KBM-7 (cell line): ENCODE measurements at regions not wholly inside any gene's neighbourhood (a gene's known extent, or its start where the extent isn't known, plus 50 kb on each side); places are given as distances from the start of the nearest gene placed in this dataset.
A peak's percentile ranks its signal among the peaks of the same experiment; 100 is the strongest.

Experiments
- DNase-seq: peaks from one replicate; pipeline ENCODE4 v3.0.0-alpha.2; 2015
- in situ Hi-C: fragments of 300-500 bp; cut with MboI; formaldehyde crosslinking; loops from 2 replicates; pipeline ENCODE4 v1.14.3; 2020; ENCODE audit warnings: low sequenced_read_pairs, low pct_unique_long_range_greater_than_20kb, mixed read lengths

DNA sequence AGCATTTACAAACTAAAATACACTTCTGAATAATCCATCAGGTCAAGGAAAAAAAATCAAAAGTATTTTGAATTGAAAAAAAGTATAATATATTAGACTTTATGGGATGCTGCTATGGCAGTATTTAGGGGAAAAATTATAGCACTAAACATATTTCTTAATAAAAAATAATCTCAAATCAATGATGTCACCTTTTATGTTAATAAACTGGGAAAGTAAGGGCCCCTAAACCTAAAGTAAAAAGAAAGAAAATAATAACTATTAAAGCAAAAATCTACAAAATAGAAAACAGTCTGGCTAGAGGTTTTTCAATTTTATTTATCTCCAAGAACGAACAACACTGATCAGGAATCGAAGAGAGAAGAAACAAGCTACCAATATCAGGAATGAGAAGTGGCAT lies 160.8 kb upstream of the PLXNA2 start:
- in situ Hi-C loops = no loop called here
- DNase-seq = no peak

DNA sequence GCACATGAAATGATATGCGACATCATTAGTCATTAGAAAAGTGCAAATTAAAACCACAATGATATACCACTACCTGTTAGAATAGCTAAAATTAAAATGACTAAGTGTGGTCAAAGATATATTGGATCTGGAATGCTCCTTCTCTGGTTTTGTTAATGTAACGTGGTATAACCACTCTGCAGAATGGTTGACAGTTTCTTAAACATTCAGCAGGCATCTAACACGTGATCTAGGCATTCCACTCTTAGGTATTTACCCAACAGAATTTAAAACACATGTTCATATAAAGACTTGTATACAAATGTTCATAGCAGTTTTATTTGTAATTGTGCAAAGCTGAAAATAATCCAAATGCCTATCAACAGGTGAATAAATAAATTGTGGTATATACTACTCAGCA lies 165.0 kb upstream of the PLXNA2 start:
- no peak for DNase-seq

DNA sequence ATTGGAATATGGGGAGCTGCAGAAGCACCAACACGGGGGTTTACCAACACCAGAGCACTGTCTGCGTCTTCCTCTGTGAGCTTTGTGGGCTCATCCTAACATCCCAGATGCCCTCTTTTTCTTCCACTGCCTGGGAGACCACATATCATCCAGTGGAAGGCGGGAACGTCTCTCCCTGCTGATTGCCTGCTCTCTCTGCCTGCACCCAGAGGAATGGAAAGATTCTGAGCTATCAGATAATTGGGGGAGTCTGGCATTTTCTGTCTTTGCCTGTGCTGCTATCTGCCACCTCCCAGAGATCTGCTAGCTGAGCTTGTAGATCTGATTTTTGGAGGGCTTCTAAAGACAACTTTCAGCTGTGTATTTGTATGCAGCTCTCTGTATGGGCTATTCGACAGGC lies 166.2 kb upstream of the PLXNA2 start:
- in situ Hi-C loops = no loop called here
- no peak for DNase-seq

More for the DNA sequence above, 165.0 kb upstream of the PLXNA2 start:
- in situ Hi-C loops = no loop called here

DNA sequence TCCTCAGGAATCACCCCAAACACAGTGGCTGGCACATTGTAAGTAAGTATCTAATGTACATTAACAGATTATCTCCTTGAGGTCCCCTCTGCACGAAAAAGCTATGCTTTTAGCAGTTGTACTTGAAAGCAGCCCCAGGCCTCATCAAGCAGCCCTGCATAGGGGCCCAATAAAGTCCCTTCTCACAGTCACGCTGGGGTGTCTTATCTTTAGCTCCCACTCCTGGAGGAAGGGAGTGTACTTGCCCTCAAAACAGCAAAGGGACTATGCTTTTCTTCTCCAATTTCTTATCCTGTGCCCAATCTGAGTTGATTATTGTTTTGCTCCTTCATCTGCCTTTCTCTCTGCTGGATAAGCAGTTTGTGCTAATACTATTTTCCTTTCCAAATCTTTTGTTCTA lies 168.8 kb upstream of the PLXNA2 start:
- in situ Hi-C loops = no loop called here
- DNase-seq = no peak

DNA sequence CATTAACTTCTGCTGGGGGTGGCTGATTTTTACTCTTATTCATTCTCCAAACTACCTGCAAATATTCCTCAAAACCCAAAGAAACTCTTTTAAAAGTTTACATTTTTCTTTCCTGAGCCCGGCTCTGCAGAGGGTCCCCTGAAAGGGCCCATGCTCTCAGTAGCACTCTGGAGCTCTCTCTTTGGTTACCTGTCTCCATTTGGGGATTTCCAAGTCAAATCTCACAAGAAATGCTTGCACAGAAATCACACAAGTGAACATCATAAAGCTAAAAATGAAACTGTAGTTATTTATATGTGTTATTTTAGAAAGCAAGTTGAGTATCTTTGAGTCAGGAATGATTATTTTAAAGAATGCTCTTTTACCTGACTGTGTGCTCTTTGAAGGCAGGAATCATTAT lies 174.5 kb upstream of the PLXNA2 start:
- in situ Hi-C loops = no loop called here
- no peak for DNase-seq

DNA sequence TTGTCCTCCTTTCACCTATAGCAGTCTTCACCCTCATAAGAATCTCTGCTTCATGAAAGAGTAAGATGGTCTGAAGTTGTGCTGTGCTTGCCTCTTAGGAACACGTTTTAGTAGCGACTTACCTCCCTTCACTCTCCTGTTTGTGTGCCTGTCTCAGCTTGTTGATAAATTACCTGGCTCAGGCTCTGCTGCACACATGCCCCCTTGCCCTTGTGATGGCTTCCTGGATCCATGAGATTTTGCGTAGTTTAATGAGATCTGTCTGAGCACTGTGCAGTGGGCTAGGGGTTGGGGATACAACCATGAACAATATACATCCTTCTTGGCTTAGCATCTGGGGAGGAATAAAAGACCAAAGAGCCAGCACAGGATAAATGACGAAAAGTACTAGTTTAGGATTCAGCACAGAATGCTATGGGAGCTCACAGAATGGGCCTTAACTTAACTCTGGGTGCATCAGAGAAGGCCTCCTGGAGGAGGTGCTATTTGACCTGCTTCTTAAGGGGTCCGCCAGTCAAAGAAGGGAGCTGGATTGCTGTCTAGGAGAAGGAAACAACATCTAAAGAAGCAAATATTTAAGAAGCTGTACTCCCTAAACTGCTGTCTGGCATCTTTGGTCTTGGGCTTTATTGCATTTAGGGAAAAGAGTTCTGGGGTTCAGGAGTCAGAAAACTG lies 175.7 kb upstream of the PLXNA2 start:
- DNase-seq = no peak
- in situ Hi-C loops = no loop called here

DNA sequence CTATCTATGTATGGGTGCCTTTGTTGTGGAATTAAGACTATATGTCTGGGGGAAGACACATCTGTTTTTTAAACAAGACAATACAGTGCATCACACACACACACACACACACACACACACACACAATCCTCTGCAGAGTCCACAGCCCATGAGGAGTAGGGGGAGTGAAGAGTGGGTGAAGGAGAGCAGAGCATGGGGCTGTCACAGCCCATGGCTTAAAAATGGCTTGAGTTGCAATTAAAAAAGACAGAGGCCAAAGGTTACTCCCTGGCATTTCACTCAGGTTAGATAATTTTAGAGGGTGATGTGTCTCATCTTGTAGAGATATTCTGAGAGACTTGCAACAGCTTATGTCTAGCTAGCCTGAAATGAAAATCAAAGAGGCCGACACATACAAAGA lies 176.5 kb upstream of the PLXNA2 start:
- in situ Hi-C loops = no loop called here
- no peak for DNase-seq

DNA sequence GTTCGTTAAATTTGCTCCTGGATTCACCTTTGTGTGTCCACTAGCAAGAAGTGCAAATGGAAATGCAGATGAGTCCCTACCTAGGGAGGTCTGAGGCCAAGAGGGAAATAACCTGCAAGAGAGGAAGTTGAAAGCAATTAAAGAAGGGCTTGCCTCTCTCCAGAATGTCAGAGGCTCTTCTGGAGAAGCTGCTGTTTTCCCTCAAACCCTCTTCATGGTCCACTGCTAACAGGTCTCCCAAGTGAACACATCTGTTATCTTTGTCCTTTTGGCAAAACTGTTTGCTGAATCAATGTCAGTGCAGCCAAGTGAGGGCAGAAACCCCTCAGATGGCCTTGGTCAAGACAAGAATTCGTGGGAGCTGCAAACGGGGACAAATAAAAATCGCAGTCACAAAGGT lies 177.3 kb upstream of the PLXNA2 start:
- in situ Hi-C loops = no loop called here
- DNase-seq = no peak

DNA sequence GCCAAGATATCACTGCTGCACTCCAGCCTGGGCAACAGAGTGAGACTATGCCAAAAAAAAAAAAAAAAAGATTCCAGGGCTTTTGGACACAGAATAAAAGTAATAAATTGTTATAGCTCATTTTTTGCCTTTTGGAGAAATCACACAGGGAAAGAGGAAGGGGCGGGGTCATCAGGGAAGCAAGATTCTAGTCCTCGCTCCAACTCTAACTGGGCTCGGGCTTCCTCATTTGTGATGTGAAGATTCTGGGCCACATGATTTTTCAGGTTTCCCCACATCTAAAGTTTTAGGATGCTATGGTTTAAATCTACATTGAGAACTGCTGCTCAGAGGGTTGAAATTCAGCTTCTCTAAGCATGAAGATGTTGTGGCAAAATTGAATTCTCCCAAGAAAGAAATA lies 179.3 kb upstream of the PLXNA2 start:
- in situ Hi-C loops = no loop called here
- peak; percentile 6 for DNase-seq

DNA sequence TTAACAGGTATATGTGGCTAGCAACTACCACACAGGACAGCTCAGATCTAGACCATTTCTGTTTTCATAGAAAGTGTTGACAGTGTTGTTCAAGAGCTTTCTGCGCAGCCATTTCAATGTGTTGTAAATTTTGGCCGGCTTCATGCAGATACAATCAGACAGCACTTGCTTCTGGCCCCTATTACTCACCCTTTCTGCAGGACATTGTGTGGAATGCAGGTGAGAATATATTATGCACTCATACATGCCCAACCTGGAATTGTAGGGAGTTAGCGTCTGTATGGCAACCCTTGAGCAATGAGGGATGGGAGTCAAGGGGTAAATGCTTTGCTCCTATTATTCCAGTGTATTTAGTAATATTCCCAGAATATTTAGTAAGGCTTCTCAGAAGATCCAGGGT lies 180.9 kb upstream of the PLXNA2 start:
- in situ Hi-C loops = no loop called here
- DNase-seq = no peak

DNA sequence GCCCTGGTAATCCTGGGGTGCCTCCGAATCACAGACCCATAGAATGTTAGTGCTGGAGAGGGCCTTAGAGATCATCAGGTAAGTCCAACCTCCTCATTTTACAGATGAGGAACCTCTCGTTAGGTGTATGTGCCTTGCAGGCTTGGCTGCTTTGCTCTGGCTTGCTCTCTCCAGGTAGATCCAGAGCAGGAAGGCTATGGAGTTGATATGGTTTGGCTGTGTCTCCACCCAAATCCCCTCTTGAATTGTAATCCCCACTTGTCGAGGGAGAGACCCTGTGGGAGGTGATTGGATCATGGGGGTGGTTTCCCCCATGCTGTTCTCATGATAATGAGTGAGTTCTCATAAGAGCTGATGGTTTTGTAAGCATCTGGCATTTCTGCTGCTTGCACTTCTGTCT lies 186.0 kb upstream of the PLXNA2 start:
- in situ Hi-C loops = no loop called here

DNA sequence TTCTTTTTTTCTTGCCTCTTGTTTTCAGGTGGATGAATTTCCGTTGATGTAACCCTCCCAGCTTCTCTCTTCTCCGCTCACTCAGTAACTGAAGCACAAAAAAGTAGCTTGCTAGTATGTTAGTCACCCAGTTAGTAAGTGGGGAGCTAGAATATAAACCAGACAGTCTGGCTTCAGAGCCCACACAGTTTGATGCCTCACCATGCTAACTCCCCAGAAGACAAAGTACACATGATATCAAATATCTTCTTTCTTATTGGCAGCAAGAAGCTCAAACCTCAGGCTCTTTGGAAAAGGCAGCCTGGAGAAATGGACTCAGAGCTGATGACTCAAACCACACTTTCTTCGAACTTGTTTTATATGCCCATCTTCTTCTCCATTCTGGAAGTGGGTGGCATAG lies 187.5 kb upstream of the PLXNA2 start:
- no peak for DNase-seq
- in situ Hi-C loops = no loop called here

More for the DNA sequence above, 186.0 kb upstream of the PLXNA2 start:
- DNase-seq = no peak

DNA sequence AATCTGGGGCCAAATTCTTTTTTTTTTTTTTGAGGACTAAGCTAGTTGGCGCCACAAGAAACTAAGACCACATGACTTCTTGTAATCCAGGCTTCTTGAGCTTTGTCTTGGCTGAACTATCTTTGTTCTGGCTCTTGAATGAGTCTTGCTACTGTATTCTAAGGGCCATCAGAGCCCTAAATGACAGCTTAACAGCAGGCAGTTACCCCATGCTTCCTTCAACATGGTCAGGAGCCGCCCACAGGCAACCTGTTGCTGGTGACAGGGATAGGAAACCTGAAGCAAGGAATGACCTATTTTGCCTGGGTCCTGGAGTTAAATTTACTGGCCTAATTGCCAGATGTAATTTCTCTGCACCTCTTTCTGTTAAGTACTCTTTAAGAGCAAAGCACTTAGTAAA lies 188.2 kb upstream of the PLXNA2 start:
- in situ Hi-C loops = no loop called here
- no peak for DNase-seq

DNA sequence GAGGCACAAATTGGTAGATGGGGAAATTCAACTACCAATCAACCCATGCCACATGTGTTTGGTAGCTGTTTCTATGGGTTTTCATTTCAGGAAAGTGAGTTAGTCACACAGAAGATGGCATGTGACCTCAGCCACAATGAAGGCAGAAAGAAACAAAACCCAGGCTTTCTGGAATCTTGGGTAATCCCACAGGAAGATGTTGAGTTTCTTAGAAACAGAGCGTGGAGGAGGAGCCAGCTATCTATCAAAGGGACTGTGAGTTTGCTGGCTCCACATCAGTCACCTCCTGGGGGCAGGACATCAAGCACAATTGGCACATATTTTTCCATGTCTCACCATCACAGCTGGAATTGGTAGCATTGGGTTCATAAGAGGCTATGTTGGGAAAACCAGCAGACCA lies 188.9 kb upstream of the PLXNA2 start:
- no peak for DNase-seq
- in situ Hi-C loops = no loop called here

DNA sequence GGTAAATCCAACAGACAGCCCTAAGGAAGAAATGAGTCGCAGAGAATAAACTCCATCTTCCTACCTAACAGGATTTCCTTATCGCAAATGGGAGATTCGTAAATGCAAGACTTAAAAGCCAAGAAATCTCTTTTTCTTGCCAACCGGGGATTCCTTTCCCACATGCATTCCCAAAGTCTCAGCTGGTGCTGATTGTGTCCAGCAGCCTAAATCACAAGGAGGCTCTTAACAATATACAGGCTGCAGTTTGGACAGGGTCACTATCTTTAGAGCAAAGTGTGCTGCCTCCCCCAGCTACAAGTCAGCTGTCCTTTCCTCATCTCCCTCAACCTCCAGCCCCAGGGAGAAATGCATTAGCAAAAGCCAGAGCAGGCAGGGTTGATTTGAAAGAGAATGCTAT lies 189.8 kb upstream of the PLXNA2 start:
- DNase-seq = no peak
- in situ Hi-C loops = no loop called here

DNA sequence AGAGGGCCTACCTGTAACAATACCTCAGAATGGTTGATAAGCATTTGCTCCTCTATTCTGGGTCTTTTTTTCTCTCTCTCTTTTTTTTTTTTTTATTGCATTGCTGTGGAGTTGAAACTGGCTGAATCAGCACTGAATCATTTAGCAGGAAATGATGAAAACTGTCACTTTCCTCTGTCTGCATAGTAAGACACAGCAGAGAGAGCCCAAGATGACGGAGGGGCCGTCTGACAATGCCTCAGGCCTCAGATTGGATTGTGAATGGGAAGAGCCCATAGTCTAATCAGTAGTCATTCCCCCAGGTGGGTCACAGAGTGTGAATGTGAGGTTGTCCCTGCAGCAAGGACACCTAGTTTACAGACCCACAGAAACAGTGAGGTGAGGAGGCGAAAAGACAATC lies 193.2 kb upstream of the PLXNA2 start:
- in situ Hi-C loops = no loop called here
- DNase-seq = no peak

DNA sequence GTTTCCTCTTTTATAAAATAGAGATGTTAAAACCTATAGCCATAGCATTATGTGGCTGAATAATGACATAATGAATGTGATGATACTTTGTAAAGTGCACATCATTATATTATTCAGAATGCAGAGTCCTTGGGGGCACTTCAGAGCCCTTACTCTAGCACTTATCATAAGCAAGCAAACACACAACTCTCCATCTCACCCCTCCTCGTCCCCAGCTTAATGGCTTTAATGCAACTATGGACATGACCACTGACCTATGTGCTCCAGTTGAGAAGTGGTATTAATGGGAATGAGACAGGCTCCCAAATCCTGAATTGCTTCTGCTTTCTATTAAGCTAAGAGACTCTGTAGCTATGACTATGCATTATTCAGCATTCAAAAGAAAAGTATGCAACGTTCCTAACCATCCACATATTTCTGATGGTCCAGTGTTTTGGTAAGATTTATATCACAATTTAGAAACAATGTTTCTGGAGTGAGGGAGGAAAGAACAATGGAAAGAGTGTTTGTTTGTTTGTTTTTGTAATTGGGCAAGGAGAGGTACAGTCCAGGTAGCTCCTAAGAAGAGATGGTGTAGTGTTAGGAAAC lies 194.0 kb upstream of the PLXNA2 start:
- no peak for DNase-seq
- in situ Hi-C loops = no loop called here

DNA sequence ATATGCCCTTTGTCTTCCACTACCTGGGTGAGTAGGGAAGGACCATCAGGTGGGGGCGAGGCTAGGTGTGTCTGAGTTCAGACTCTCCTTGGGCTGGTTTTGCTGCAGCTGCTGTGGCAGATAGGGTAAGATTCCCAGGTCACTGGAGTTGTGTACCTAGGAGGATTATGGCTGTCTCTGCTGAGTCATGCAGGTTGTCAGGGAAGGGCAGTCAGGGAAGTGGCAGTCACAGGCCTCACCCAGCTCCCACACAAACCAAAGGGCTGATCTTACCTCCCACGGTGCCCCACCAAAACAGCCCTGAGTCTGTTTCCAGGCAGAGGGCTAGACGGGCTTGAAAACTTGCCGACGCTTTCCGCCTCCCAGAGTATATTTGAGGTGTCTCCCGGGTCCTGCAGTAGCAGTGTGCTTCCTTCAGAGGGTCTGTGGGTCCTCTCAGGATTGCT lies 201.6 kb upstream of the PLXNA2 start:
- in situ Hi-C loops = no loop called here

DNA sequence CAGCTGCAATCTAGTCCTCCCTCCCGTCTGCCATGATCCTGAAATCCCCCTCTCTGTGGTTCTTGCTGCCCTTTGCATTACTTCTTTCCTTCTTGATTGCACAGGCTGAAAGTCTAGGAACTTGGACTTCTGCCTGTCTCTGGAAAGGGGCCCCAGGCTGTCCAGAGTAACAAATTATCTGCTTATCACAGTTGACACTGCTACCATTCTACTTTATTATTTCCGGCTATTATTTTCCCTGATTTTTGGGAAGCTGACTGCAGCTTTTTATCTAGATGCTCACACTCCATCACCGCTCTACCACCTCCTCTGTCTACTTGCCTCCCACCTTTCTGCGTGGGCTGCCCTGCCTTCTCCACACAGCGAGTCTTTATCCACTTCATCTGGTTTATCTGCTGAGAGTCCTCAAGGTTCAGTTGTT lies 202.1 kb upstream of the PLXNA2 start:
- in situ Hi-C loops = no loop called here
- DNase-seq = peak; percentile 16

More for the DNA sequence above, 201.6 kb upstream of the PLXNA2 start:
- DNase-seq = peak; percentile 17

DNA sequence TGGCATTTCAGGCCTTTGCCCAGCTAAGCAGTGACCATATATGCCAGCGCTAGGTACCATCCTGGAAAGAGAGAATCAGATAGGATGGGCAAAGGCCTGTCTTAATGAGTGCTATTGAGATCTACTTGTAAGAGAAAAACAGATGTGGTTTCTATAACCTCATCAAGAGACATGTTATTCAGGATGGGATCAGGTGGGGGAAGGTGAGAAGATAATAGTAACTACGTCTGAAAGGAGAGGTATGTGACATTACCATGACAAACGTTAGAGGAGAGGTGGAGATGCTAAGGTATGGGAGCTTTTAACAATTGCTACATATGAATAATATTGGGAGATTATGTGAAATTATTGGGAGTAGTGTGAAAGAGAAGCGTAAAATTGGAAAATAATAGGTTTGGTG lies 204.2 kb upstream of the PLXNA2 start:
- DNase-seq = no peak
- in situ Hi-C loops = no loop called here

DNA sequence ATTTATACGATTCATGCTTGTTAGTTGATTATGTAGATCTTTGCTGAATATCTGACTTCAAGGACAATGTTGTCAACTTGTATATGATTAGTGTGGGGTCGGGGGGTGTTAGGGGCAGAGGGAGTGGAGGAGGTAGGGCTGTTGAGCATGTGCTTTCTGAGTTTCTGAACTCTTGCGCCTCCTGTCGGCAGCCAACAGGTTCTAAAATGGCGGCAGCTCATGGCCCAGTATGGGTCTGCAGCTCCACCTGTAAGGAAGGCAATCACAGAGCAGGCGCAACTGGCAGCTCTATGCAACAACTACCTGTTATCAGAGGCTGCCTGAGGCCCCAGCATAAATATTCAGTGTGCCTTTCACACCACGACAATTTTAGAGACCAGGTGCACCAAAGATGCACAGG lies 205.8 kb upstream of the PLXNA2 start:
- in situ Hi-C loops = no loop called here
- no peak for DNase-seq
